ENCODE measurements at regions not wholly inside any gene's neighbourhood (a gene's known extent, or its start where the extent isn't known, plus 50 kb on each side); places are given as distances from the start of the nearest gene placed in this dataset.

GRCh38 chr6:168369786-168370185 is 50.2 kb upstream of the DACT2 start:
- TF ChIP-seq, protein P1, sequence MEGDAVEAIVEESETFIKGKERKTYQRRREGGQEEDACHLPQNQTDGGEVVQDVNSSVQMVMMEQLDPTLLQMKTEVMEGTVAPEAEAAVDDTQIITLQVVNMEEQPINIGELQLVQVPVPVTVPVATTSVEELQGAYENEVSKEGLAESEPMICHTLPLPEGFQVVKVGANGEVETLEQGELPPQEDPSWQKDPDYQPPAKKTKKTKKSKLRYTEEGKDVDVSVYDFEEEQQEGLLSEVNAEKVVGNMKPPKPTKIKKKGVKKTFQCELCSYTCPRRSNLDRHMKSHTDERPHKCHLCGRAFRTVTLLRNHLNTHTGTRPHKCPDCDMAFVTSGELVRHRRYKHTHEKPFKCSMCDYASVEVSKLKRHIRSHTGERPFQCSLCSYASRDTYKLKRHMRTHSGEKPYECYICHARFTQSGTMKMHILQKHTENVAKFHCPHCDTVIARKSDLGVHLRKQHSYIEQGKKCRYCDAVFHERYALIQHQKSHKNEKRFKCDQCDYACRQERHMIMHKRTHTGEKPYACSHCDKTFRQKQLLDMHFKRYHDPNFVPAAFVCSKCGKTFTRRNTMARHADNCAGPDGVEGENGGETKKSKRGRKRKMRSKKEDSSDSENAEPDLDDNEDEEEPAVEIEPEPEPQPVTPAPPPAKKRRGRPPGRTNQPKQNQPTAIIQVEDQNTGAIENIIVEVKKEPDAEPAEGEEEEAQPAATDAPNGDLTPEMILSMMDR (IDR thresholded peaks at IDR 0.05; ENCODE audit: insufficient read depth, missing control alignments): no peak
- DNase-seq (ENCODE audit: insufficient read length, low spot score) (no peak), FAIRE-seq (no peak)

DNA sequence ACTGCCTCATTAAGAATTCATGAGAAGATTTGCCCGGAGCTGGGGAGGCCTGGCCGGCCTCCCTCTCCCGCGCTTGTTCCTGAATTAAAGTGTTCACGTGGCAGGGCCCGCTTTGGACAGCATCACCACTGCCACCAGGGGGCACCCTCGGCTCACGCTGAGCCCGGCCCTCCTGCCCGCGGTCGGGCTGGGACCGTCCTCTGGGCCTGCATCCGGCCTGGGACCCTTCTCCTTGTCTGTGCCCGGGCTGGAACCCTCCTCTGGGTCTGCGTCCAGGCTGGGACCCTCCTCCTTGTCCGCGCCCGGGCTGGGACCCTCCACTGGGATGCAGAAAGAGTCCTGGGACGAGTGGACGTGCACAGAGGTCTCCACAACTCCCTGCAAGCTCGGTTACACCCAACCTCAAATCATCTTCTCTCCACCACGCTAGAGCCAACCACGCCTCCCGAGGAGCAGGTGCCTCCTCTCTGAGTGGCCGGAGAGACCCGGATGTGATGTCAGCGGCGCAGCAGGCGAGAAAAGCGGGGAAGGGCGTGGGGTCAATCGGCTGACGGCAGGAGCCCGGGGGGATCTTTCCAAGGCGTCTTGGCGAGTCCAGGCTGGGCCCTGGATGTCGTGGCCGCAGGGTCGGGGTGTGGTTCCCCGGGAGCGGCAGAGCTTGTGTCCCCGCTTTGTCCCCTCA is 50.9 kb upstream of the DACT2 start:
- FAIRE-seq (no peak), DNase-seq (ENCODE audit: insufficient read length, low spot score) (no peak)
- TF ChIP-seq, protein P1 (IDR thresholded peaks at IDR 0.05; ENCODE audit: insufficient read depth, missing control alignments): peak; percentile 55

DNA sequence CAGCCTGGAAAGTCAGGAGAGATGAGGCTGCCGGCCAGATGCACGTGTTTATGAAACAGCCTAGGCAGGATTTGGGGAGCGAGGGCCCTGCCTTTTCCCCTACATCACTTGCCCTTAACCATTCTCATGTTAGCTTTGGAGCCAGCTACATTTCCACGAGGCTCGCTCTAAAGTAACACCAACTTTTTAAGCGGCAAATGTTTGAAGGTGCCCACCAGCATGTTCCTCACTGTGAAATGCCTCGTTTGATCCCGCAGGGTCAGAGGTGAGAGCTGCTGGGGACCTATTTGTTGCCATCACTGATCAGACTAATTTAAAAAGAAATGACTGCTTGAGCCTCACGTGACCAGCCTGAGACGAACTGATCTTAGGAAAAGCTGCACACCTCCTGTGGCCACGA is 51.6 kb upstream of the DACT2 start:
- DNase-seq (ENCODE audit: insufficient read length, low spot score): no peak
- TF ChIP-seq, protein P1 (IDR thresholded peaks at IDR 0.05; ENCODE audit: insufficient read depth, missing control alignments): no peak
- no peak for FAIRE-seq

DNA sequence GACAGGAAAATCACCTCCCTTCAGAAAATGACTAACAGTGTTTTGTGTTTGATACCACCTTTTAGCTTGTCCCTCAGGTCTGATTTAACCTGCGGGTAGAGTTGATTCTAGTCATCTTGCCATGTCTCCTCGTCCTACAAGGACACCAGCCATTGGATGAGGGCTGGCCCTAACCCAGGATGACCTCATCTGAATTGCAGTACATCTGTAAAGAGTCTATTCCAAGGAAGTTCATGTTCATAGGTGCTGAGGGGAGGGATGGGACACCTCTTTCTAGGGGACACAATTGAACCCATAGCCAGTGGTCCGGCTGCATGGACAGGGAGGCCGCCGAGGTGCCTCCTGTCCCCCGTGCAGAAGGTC is 52.0 kb upstream of the DACT2 start:
- FAIRE-seq (no peak), DNase-seq (ENCODE audit: insufficient read length, low spot score) (no peak)
- TF ChIP-seq, protein P1 (IDR thresholded peaks at IDR 0.05; ENCODE audit: insufficient read depth, missing control alignments): no peak

DNA sequence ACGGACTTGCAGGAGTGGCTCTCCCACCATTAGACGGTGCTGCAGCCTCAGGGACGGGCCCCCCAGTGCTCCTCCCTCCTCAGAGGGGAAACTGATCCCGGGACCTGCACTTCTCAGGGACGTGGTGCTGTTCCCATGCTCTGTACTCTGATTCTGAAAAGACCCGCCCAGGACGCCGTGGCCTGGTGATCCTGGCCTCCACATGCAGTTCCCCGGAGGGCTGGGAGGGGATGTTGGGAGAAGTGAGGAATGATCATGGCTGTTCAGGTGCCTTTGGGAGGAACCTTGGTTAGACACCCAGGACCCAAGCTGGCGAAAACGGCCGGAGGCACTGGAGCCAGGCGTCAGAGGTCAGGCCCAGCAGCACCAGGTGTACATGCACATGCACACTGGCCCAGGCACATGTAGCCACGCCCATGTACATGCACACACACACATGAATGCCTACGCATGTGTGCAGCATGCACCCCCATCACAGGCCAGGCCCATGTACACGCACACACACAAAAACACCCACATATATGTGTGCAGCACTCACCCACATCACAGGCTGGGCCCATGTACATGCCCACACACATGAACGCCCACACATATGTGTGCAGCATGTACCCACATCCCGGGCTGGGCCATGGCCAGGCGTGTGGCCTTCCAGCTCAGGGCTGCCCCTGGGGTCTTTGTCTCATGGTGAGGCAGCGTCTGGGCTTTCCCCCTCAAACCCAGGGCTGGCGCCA is 52.6 kb upstream of the DACT2 start:
- DNase-seq (ENCODE audit: insufficient read length, low spot score) (no peak), FAIRE-seq (no peak)

DNA sequence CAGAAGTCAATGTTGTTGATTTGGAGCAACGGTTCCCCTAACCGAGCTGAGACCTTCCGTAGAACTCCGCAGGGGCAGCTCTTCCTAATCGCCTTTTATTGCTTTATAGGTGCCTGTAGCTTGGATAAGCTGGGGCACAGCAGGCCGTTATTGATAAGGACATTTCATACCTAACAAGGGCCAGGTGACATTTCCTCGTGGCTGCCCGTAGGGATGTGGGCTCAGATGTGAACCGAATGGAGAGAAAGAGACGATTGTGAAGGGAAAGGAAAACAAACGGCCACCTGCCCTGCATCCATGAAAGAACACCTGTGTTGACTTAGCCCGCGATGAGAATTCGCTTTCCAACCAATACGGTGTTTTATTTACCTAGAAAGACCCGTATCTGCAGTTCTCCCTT is 53.3 kb upstream of the DACT2 start:
- no peak for FAIRE-seq
- TF ChIP-seq, protein P1 (IDR thresholded peaks at IDR 0.05; ENCODE audit: insufficient read depth, missing control alignments): no peak
- no peak for DNase-seq (ENCODE audit: insufficient read length, low spot score)

More for the DNA sequence above, 52.6 kb upstream of the DACT2 start:
- TF ChIP-seq, protein P1 (IDR thresholded peaks at IDR 0.05; ENCODE audit: insufficient read depth, missing control alignments): no peak

DNA sequence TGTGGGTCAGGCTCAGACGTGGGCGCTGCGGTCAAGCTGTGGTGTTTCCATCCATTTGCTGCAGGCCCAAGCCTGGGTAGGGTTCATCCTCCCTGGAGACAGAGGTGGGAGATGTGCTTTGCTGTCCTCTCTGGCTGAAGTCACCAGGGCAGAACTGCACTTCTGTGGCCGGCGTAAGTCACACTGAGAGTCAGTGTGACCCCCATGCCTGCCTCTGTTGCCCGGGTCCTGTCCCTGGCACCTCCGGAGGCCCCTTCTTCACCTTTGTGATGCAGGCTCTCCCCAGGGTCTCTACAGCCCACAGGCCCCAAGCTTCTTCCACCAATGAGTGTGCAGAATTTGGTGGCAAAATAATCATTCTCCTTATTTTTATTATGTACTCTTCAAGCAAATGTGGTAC is 53.8 kb upstream of the DACT2 start:
- FAIRE-seq: no peak
- TF ChIP-seq, protein P1 (IDR thresholded peaks at IDR 0.05; ENCODE audit: insufficient read depth, missing control alignments): no peak

More for the DNA sequence above, 53.8 kb upstream of the DACT2 start:
- no peak for DNase-seq (ENCODE audit: insufficient read length, low spot score)

All from D721Med (cell line).